GM12865 (cell line): ENCODE measurements at regions not wholly inside any gene's neighbourhood (a gene's known extent, or its start where the extent isn't known, plus 50 kb on each side); places are given as distances from the start of the nearest gene placed in this dataset.

Experiments used
- DNase-seq: peaks from one replicate; pipeline ENCODE4 v3.0.0; 2010; ENCODE audit warnings: low read depth
- H3K4me3 ChIP-seq: 2 replicates; pipeline ENCODE4 v1.5.1; 2011; ENCODE audit warnings: mild to moderate bottlenecking, low read depth, low read length, control low read depth
- TF ChIP-seq, protein P1 (sequence below): IDR thresholded peaks from 2 replicates; pipeline ENCODE4 v1.5.1; 2011; ENCODE audit warnings: low read length, control low read depth, low read depth, inconsistent platforms; ENCODE audit not compliant: insufficient read depth; ENCODE audit errors: missing control alignments

DNA sequence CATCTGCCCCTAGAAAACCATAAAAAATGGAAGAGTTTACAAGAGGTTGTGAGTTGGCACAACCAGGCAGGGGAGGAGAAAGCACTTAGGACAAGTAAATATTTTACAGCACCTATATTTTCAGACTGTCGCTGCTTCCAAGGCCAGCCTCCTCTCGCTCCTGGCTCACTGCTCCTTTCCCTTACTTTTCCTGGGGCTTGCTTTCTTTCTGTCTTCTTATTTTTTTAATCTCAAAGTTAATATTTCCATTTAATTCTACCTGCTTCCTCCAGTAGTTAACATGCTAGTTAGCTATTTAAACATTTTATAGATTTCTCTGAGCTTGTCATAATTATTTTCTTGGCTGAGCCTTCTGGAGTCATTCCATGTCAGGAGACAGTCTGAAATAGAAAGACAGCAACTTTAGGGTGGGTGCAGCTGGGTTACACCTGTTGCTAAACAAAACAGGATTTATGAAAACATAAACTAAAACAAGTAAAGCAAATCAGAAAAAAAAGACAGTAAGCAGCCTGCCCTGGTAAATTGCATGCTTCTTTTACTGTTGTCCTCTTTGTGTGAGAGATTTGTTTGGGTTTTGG, 330.1 kb downstream of the DLEU7 start:
- no peak for DNase-seq
- no peak overlapping the region for H3K4me3 ChIP-seq
- TF ChIP-seq, protein P1, sequence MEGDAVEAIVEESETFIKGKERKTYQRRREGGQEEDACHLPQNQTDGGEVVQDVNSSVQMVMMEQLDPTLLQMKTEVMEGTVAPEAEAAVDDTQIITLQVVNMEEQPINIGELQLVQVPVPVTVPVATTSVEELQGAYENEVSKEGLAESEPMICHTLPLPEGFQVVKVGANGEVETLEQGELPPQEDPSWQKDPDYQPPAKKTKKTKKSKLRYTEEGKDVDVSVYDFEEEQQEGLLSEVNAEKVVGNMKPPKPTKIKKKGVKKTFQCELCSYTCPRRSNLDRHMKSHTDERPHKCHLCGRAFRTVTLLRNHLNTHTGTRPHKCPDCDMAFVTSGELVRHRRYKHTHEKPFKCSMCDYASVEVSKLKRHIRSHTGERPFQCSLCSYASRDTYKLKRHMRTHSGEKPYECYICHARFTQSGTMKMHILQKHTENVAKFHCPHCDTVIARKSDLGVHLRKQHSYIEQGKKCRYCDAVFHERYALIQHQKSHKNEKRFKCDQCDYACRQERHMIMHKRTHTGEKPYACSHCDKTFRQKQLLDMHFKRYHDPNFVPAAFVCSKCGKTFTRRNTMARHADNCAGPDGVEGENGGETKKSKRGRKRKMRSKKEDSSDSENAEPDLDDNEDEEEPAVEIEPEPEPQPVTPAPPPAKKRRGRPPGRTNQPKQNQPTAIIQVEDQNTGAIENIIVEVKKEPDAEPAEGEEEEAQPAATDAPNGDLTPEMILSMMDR: no peak

DNA sequence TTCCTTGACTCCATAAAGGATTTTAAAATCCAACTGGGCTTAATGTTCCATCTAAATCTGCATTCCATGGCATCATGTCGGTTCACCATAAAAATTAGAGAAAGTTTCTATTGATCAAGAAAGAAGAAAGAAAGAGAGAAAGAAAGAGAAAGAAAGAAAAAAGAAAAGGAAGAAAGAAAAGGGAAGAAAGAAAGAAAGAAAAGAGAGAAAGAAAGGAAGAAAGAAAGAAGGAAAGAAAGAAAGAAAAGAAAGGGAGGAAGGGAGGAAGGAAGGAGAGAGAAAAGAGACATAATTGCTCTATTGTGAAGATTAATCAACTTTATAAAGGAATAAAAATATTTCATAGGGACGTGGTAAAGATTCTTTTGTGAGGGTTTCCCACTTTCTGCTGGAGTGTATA, 329.2 kb downstream of the DLEU7 start:
- no peak for DNase-seq
- TF ChIP-seq, protein P1: no peak
- H3K4me3 ChIP-seq: no peak overlapping the region

DNA sequence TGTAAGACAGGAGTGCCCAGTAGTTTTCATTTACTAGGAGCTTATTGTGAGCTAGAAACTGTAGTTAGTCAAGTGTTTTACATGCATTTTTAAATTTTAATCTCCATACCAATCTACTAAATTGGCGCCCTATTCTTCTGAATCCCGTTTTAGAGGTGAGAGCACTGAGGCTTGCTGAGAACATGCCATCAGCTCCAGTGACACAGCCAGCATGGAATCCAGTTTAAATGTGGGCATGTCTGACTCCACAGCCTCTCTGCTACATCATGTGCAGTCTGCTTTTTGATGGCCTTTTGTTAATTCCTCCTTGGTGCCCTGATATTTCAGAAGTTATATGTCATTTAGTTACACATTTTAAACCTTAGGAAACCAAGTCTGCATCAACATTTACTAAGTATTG, 325.4 kb downstream of the DLEU7 start:
- DNase-seq: no peak
- TF ChIP-seq, protein P1: no peak
- no peak overlapping the region for H3K4me3 ChIP-seq

DNA sequence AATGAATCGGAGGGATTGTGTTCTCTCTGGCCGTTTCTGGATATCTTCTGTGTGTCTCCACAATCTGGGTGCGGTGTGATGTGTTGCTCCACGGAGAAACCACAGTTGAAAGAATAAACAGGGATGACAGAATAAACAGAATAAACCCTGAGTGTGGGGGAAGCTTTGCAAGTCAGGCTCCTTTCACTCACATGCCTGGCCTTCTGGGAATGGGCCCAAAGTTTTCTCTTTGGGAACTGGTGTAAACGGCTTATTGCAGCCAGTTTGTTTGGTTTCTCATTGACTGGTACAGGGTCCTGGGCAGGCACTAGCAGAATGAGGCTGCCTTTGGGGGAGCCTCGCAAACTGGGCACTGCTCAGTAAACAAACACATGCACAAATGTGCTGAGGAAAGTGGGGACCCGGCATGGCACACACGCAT, 324.7 kb downstream of the DLEU7 start:
- no peak overlapping the region for H3K4me3 ChIP-seq
- no peak for DNase-seq
- TF ChIP-seq, protein P1: no peak

DNA sequence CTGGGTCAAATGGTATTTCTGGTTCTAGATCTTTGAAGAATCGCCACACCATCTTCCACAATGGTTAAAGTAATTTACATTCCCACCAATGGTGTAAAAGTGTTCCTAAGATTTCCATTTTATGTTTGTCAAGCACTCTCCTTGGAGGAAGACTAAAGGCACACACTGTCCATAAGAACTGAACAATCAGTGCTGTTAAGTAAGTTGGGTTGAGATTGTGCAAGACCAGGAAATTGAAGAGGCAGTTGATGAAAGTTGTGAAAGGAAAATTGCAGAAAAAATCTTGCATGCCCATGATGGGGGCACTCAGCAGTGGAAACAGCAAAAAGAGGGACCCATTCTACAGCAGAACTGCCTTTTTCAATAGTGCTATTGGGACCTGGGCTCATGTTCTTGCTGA, 323.6 kb downstream of the DLEU7 start:
- TF ChIP-seq, protein P1: no peak
- no peak for DNase-seq

DNA sequence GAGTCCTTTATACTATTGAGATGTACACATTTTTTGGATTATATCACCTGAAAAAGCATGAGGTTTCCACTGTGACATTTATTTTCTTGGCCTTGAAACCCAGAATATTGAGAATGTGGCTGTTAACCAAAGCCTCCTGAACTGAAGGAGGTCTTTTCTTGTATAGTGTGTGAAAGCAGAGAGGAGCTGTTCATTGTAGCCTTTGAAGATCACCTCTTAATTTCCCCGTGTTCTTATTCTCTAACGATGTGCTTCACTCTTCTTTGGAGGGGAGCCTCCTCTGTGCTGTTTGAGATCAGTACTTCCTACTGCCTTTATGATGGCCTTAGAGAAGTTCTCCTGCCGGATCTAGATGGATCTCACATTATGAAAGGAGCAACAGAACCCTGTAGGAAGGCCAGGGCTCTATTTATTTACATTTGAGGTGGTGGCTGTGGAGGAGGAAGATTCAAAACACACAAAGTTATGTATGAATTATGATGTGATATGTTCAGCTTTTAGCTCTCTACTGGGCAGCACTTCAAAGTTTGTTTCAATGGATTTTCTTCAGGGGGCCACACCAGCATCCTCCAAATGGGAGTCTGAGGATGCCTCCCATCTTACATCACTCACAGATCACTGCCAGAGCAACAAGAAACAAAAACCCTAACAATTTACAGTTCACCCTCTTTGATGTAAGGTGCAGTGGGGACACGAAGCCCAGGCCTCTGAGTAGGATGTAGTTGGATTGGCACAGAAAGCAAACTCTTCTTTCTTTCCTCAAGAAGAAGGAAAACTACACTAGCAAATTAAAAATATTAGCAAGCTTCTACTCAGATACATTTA, 322.3 kb downstream of the DLEU7 start:
- DNase-seq: no peak
- no peak overlapping the region for H3K4me3 ChIP-seq
- TF ChIP-seq, protein P1: no peak

More for the DNA sequence above, 323.6 kb downstream of the DLEU7 start:
- no peak overlapping the region for H3K4me3 ChIP-seq
